Left ventricle myocardium inferior (tissue), 1 donor: ENCODE measurements at regions not wholly inside any gene's neighbourhood (a gene's known extent, or its start where the extent isn't known, plus 50 kb on each side); places are given as distances from the start of the nearest gene placed in this dataset.

ENCODE experiments used
- DNase-seq: peaks from one replicate; pipeline ENCODE4 v3.0.0-alpha.2; 2020
- H3K27ac ChIP-seq: fragments of 200-600 bp; replicated peaks from 2 replicates; pipeline ENCODE4 v1.8.0; 2021
- H3K27me3 ChIP-seq: fragments of 200-600 bp; 2 replicates; pipeline ENCODE4 v1.8.0; 2021; ENCODE audit warnings: low read depth
- H3K36me3 ChIP-seq: fragments of 200-600 bp; 2 replicates; pipeline ENCODE4 v1.8.0; 2021
- H3K4me1 ChIP-seq: fragments of 200-600 bp; 2 replicates; pipeline ENCODE4 v1.8.0; 2021
- H3K4me3 ChIP-seq: fragments of 200-600 bp; 2 replicates; pipeline ENCODE4 v1.8.0; 2021; ENCODE audit warnings: mild to moderate bottlenecking, moderate library complexity
- H3K9me3 ChIP-seq: fragments of 200-600 bp; replicated peaks from 2 replicates; pipeline ENCODE4 v1.8.0; 2021
- CTCF ChIP-seq: fragments of 200-600 bp; IDR thresholded peaks from 2 replicates; pipeline ENCODE4 v1.8.0; 2021; ENCODE audit warnings: antibody characterized with exemption, mild to moderate bottlenecking, borderline replicate concordance
- intact Hi-C: fragments of 100-400 bp; cut with micrococcal nuclease; formaldehyde crosslinking; loops from one replicate; pipeline ENCODE4 v1.11.0; 2022
- donor health status: DM: no; HTN: yes; CAD: no; lungs with severe emphysema.

- H3K36me3 ChIP-seq, result no peaks in the 10 kb centered on the region
- H3K4me3 ChIP-seq, result no peak overlapping the region
- no peaks in the 10 kb centered on the region for H3K27me3 ChIP-seq
- no peak overlapping the region for H3K27ac ChIP-seq
- no peak for DNase-seq
- no peaks in the 10 kb centered on the region for H3K9me3 ChIP-seq
- TF ChIP-seq CTCF, result no peak
- H3K4me1 ChIP-seq, result no peaks in the 10 kb centered on the region
- intact Hi-C loops, result no loop called here
Observed at GRCh38 chrX:63404332-63404731, 53.2 kb upstream of the SPIN4 start.

- TF ChIP-seq CTCF, result no peak
- intact Hi-C loops, result no loop called here
- Histone ChIP-seq H3K36me3 (no peaks in the 10 kb centered on the region), H3K27me3 (no peaks in the 10 kb centered on the region), H3K4me3 (no peak overlapping the region), H3K9me3 (no peaks in the 10 kb centered on the region), H3K4me1 (no peaks in the 10 kb centered on the region), H3K27ac (no peak overlapping the region)
- DNase-seq, result no peak
Observed at GRCh38 chrX:63402106-63402505, 51.0 kb upstream of the SPIN4 start.
